ENCODE measurements at regions not wholly inside any gene's neighbourhood (a gene's known extent, or its start where the extent isn't known, plus 50 kb on each side); places are given as distances from the start of the nearest gene placed in this dataset.

GRCh38 chr11:97667057-97667456 lies 1277.2 kb downstream of the JRKL start:
- DNase-seq (ENCODE audit: low spot score) = no peak
- Mint-ChIP-seq H3K4me3 (ENCODE audit: unreplicated experiment) (no peak overlapping the region), H3K27me3 (ENCODE audit: unreplicated experiment) (no peaks in the 10 kb centered on the region), H3K27ac (ENCODE audit: unreplicated experiment) (no peak overlapping the region), H3K4me1 (ENCODE audit: unreplicated experiment) (peaks cover 5% of the 10 kb centered on the region), H3K36me3 (ENCODE audit: low read depth, unreplicated experiment) (no peaks in the 10 kb centered on the region), H3K9me3 (ENCODE audit: unreplicated experiment) (no peaks in the 10 kb centered on the region)
- no peak for TF ChIP-seq CTCF (IDR thresholded peaks at IDR 0.05; ENCODE audit: unreplicated experiment)

- no peaks in the 10 kb centered on the region for H3K36me3 Mint-ChIP-seq (ENCODE audit: low read depth, unreplicated experiment)
- H3K4me1 Mint-ChIP-seq (ENCODE audit: unreplicated experiment) = peaks cover 9% of the 10 kb centered on the region
- no peak for TF ChIP-seq CTCF (IDR thresholded peaks at IDR 0.05; ENCODE audit: unreplicated experiment)
- no peak for DNase-seq (ENCODE audit: low spot score)
- H3K4me3 Mint-ChIP-seq (ENCODE audit: unreplicated experiment) = no peak overlapping the region
- no peaks in the 10 kb centered on the region for H3K9me3 Mint-ChIP-seq (ENCODE audit: unreplicated experiment)
- H3K27ac Mint-ChIP-seq (ENCODE audit: unreplicated experiment) = no peak overlapping the region
- no peaks in the 10 kb centered on the region for H3K27me3 Mint-ChIP-seq (ENCODE audit: unreplicated experiment)
These were observed 1293.9 kb downstream of the JRKL start for GRCh38 chr11:97683733-97684132.

- Mint-ChIP-seq H3K27ac (ENCODE audit: unreplicated experiment) (no peak overlapping the region), H3K9me3 (ENCODE audit: unreplicated experiment) (no peaks in the 10 kb centered on the region), H3K27me3 (ENCODE audit: unreplicated experiment) (no peaks in the 10 kb centered on the region), H3K4me3 (ENCODE audit: unreplicated experiment) (no peak overlapping the region), H3K36me3 (ENCODE audit: low read depth, unreplicated experiment) (no peaks in the 10 kb centered on the region), H3K4me1 (ENCODE audit: unreplicated experiment) (peaks cover 9% of the 10 kb centered on the region)
- TF ChIP-seq CTCF (IDR thresholded peaks at IDR 0.05; ENCODE audit: unreplicated experiment) = no peak
- DNase-seq (ENCODE audit: low spot score) = no peak
These were observed 1295.0 kb downstream of the JRKL start for GRCh38 chr11:97684486-97685439.

- Mint-ChIP-seq H3K9me3 (ENCODE audit: unreplicated experiment) (no peaks in the 10 kb centered on the region), H3K4me3 (ENCODE audit: unreplicated experiment) (no peak overlapping the region), H3K4me1 (ENCODE audit: unreplicated experiment) (peaks cover 13% of the 10 kb centered on the region), H3K27ac (ENCODE audit: unreplicated experiment) (no peak overlapping the region), H3K27me3 (ENCODE audit: unreplicated experiment) (no peaks in the 10 kb centered on the region), H3K36me3 (ENCODE audit: low read depth, unreplicated experiment) (no peaks in the 10 kb centered on the region)
- TF ChIP-seq CTCF (IDR thresholded peaks at IDR 0.05; ENCODE audit: unreplicated experiment) = no peak
- DNase-seq (ENCODE audit: low spot score) = no peak
These were observed 1295.9 kb downstream of the JRKL start for GRCh38 chr11:97685695-97686094.

GRCh38 chr11:97687111-97687510 lies 1297.3 kb downstream of the JRKL start:
- H3K4me1 Mint-ChIP-seq (ENCODE audit: unreplicated experiment) = peaks cover 13% of the 10 kb centered on the region
- peak overlapping the region; percentile 93 for H3K27ac Mint-ChIP-seq (ENCODE audit: unreplicated experiment)

More at GRCh38 chr11:97687111-97687510, 1297.3 kb downstream of the JRKL start:
- H3K4me3 Mint-ChIP-seq (ENCODE audit: unreplicated experiment) = no peak overlapping the region
- H3K9me3 Mint-ChIP-seq (ENCODE audit: unreplicated experiment) = no peaks in the 10 kb centered on the region
- no peaks in the 10 kb centered on the region for H3K36me3 Mint-ChIP-seq (ENCODE audit: low read depth, unreplicated experiment)
- DNase-seq (ENCODE audit: low spot score) = peak; percentile 10
- no peaks in the 10 kb centered on the region for H3K27me3 Mint-ChIP-seq (ENCODE audit: unreplicated experiment)
- no peak for TF ChIP-seq CTCF (IDR thresholded peaks at IDR 0.05; ENCODE audit: unreplicated experiment)
